Testis (tissue), 2 donors: ENCODE measurements at regions not wholly inside any gene's neighbourhood (a gene's known extent, or its start where the extent isn't known, plus 50 kb on each side); places are given as distances from the start of the nearest gene placed in this dataset.

Experiments used
- CTCF ChIP-seq, 3 experiments: fragments of 450-650 bp in 2 of 3; fragments of 200-600 bp in 1 of 3; sonication (generic) in 1 of 3; IDR thresholded peaks; one replicate each; pipeline ENCODE4 v1.5.1; 2016 to 2019; ENCODE audit warnings: antibody characterized with exemption in 3 of 3, mild to moderate bottlenecking in 2 of 3, moderate library complexity in 1 of 3
- POLR2A ChIP-seq: fragments of 450-650 bp; IDR thresholded peaks from one replicate; pipeline ENCODE4 v1.6.1; 2017; ENCODE audit warnings: antibody characterized with exemption, mild to moderate bottlenecking, moderate library complexity

- no peak for TF ChIP-seq POLR2A
- no peak for TF ChIP-seq CTCF (IDR thresholded peaks at IDR 0.05)
Measured at GRCh38 chr6:148635070-148635743, 111.6 kb upstream of the UST start.
